Gastroesophageal sphincter (tissue), 4 donors: ENCODE measurements at regions not wholly inside any gene's neighbourhood (a gene's known extent, or its start where the extent isn't known, plus 50 kb on each side); places are given as distances from the start of the nearest gene placed in this dataset.

Experiments
- ATAC-seq: fragments of 150-250 bp; one replicate; pipeline ENCODE4 v1.9.1; 2016; ENCODE audit warnings: mild to moderate bottlenecking, moderate library complexity
- H3K27ac ChIP-seq, 4 donors: fragments of 200-600 bp; sonication (generic) in 3 of 4; 1 replicate in 3 of 4; 2 replicates in 1 of 4; pipeline ENCODE4 v1.5.1; 2016 to 2019
- H3K27me3 ChIP-seq: fragments of 200-600 bp; sonication (generic); one replicate; pipeline ENCODE4 v1.5.1; 2019
- H3K36me3 ChIP-seq, 2 donors: fragments of 200-600 bp; sonication (generic); one replicate each; pipeline ENCODE4 v1.5.1; 2019; ENCODE audit warnings: control low read depth in 1 of 2
- H3K4me1 ChIP-seq, 3 donors: fragments of 200-600 bp; sonication (generic); 1 replicate in 2 of 3; 2 replicates in 1 of 3; pipeline ENCODE4 v1.5.1; 2016 to 2019; ENCODE audit warnings: control low read depth in 2 of 3
- H3K4me3 ChIP-seq, 2 donors: fragments of 200-600 bp; sonication (generic); one replicate each; pipeline ENCODE4 v1.5.1; 2019; ENCODE audit warnings: mild to moderate bottlenecking in 1 of 2, moderate library complexity in 1 of 2
- H3K9me3 ChIP-seq, 3 donors: fragments of 200-600 bp; sonication (generic); one replicate each; pipeline ENCODE4 v1.5.1; 2017 to 2019; ENCODE audit warnings: control low read depth in 2 of 3
- CTCF ChIP-seq, 4 experiments: fragments of 200-600 bp in 2 of 4; fragments of 450-650 bp in 2 of 4; sonication (generic) in 1 of 4; IDR thresholded peaks; one replicate each; pipeline ENCODE4 v1.5.1; 2017 to 2019; ENCODE audit warnings: antibody characterized with exemption in 4 of 4, mild to moderate bottlenecking in 2 of 4, moderate library complexity in 2 of 4
- EP300 ChIP-seq: sonication (generic); formaldehyde crosslinking; IDR thresholded peaks from one replicate; pipeline ENCODE4 v1.6.1; 2017; ENCODE audit warnings: antibody characterized with exemption, mild to moderate bottlenecking
- POLR2A ChIP-seq, 2 donors: fragments of 450-650 bp; IDR thresholded peaks; one replicate each; pipeline ENCODE4 v1.6.1; 2017; ENCODE audit warnings: antibody characterized with exemption in 2 of 2, mild to moderate bottlenecking in 2 of 2, moderate library complexity in 1 of 2
- POLR2AphosphoS5 ChIP-seq: sonication (generic); formaldehyde crosslinking; IDR thresholded peaks from one replicate; pipeline ENCODE4 v1.6.1; 2017; ENCODE audit warnings: antibody characterized with exemption
- WGBS, 2 donors: methylation state at CpG; one replicate each; pipeline ENCODE4 v1.1.5; 2018; ENCODE audit warnings: low coverage in 1 of 2; 5-methylcytosine and 5-hydroxymethylcytosine counted together

GRCh38 chr5:158485047-158485446 is 614.7 kb downstream of the EBF1 start:
- 34% methylated on average over 4 to 10 of the region's 10 CpGs for WGBS, 2 donors
- no peaks in the 10 kb centered on the region for H3K27me3 ChIP-seq
- H3K9me3 ChIP-seq: no peaks in the 10 kb centered on the region
- peak overlapping the region; percentile 41 to 76 (median 64) for H3K27ac ChIP-seq
- ATAC-seq: no peak
- TF ChIP-seq POLR2A (IDR thresholded peaks at IDR 0.05) (no peak), EP300 (no peak), CTCF (IDR thresholded peaks at IDR 0.05) (no peak), POLR2AphosphoS5 (no peak)
- H3K4me1 ChIP-seq: peaks cover 26 to 67% (median 39%) of the 10 kb centered on the region in 3 donors
- no peaks in the 10 kb centered on the region for H3K36me3 ChIP-seq
- H3K4me3 ChIP-seq: no peak overlapping the region

- Histone ChIP-seq H3K4me1 (peaks cover 26 to 69% (median 41%) of the 10 kb centered on the region in 3 donors), H3K27ac (peak overlapping the region; percentile 56 to 76 (median 64)), H3K36me3 (no peaks in the 10 kb centered on the region), H3K9me3 (no peaks in the 10 kb centered on the region), H3K4me3 (no peak overlapping the region), H3K27me3 (no peaks in the 10 kb centered on the region)
- WGBS, 2 donors: 15 to 31% methylated on average over 1 of the region's 1 CpG
- no peak for ATAC-seq
- TF ChIP-seq POLR2AphosphoS5: peak; percentile 5
- TF ChIP-seq CTCF (IDR thresholded peaks at IDR 0.05): no peak
- TF ChIP-seq EP300: no peak
- no peak for TF ChIP-seq POLR2A (IDR thresholded peaks at IDR 0.05)
These were observed 615.6 kb downstream of the EBF1 start for GRCh38 chr5:158484150-158484549.

- WGBS, 2 donors: 22 to 24% methylated on average over 6 of the region's 6 CpGs
- no peaks in the 10 kb centered on the region for H3K9me3 ChIP-seq
- peak overlapping the region; percentile 56 to 76 (median 64) for H3K27ac ChIP-seq
- peak; percentile 3 for ATAC-seq
- H3K27me3 ChIP-seq: no peaks in the 10 kb centered on the region
- TF ChIP-seq CTCF (IDR thresholded peaks at IDR 0.05) (no peak), POLR2AphosphoS5 (no peak), POLR2A (IDR thresholded peaks at IDR 0.05) (no peak), EP300 (no peak)
- H3K4me1 ChIP-seq: peaks cover 26 to 64% (median 41%) of the 10 kb centered on the region in 3 donors
- H3K36me3 ChIP-seq: no peaks in the 10 kb centered on the region
- H3K4me3 ChIP-seq: no peak overlapping the region
These were observed 616.3 kb downstream of the EBF1 start for GRCh38 chr5:158483281-158483860.

GRCh38 chr5:158482125-158482524 is 617.6 kb downstream of the EBF1 start:
- 100% methylated on average over 1 of the region's 2 CpGs for WGBS, 2 donors
- H3K4me3 ChIP-seq: no peak overlapping the region
- no peak for TF ChIP-seq CTCF (IDR thresholded peaks at IDR 0.05)
- TF ChIP-seq EP300: no peak
- no peak for TF ChIP-seq POLR2A (IDR thresholded peaks at IDR 0.05)
- no peak for TF ChIP-seq POLR2AphosphoS5
- H3K36me3 ChIP-seq: no peaks in the 10 kb centered on the region
- ATAC-seq: no peak
- no peaks in the 10 kb centered on the region for H3K9me3 ChIP-seq
- H3K27me3 ChIP-seq: no peaks in the 10 kb centered on the region
- peaks cover 24 to 51% (median 37%) of the 10 kb centered on the region in 3 donors for H3K4me1 ChIP-seq
- no peak overlapping the region for H3K27ac ChIP-seq

- WGBS, 2 donors: 84% methylated on average over 6 of the region's 6 CpGs
- no peak overlapping the region for H3K27ac ChIP-seq
These were observed 619.2 kb upstream of the CLINT1 start for GRCh38 chr5:158478139-158478538.

More at GRCh38 chr5:158478139-158478538, 619.2 kb upstream of the CLINT1 start:
- H3K27me3 ChIP-seq: no peaks in the 10 kb centered on the region
- TF ChIP-seq POLR2AphosphoS5: no peak
- no peak for TF ChIP-seq POLR2A (IDR thresholded peaks at IDR 0.05)
- TF ChIP-seq EP300: no peak
- no peak for TF ChIP-seq CTCF (IDR thresholded peaks at IDR 0.05)
- H3K9me3 ChIP-seq: no peaks in the 10 kb centered on the region
- no peak overlapping the region for H3K4me3 ChIP-seq
- H3K4me1 ChIP-seq: peaks cover 3 to 13% (median 8%) of the 10 kb centered on the region in 3 donors
- no peak for ATAC-seq
- no peaks in the 10 kb centered on the region for H3K36me3 ChIP-seq
